Naive thymus-derived CD4-positive, alpha-beta T cell (primary cell): ENCODE measurements at regions not wholly inside any gene's neighbourhood (a gene's known extent, or its start where the extent isn't known, plus 50 kb on each side); places are given as distances from the start of the nearest gene placed in this dataset.

Source experiments
- ATAC-seq: fragments of 150-1000 bp; cut with Tn5 transposase; 2 replicates; pipeline ENCODE4 v1.10.0; 2021; ENCODE audit warnings: mild to moderate bottlenecking, moderate library complexity
- CTCF ChIA-PET: fragments of 350-600 bp; sonication (Branson Sonifier 250); formaldehyde crosslinking; loops from one replicate; lab custom pipeline; 2021; ENCODE audit warnings: antibody characterized with exemption; lab: Charles Lee
- POLR2A ChIA-PET: fragments of 350-600 bp; sonication (Branson Sonifier 250); formaldehyde crosslinking; loops from one replicate; lab custom pipeline; 2021; ENCODE audit warnings: antibody characterized with exemption, inconsistent platforms; lab: Charles Lee
- DNase-seq, 9 donors: peaks; one replicate each; pipeline versions ENCODE4 v3.0.0 to v3.0.0-alpha.2; 2020 to 2022; ENCODE audit warnings: mixed read lengths in 1 of 9
- H3K27ac ChIP-seq: one replicate; pipeline ENCODE4 v1.7.0; 2013; ENCODE audit warnings: mild to moderate bottlenecking, low read depth, low read length, moderate library complexity
- H3K27me3 ChIP-seq, 2 donors: one replicate each; pipeline ENCODE4 v1.7.0; 2013; ENCODE audit warnings: low read length in 2 of 2, mild to moderate bottlenecking in 2 of 2, moderate library complexity in 2 of 2; ENCODE audit not compliant: control insufficient read depth in 2 of 2, insufficient read depth in 2 of 2
- H3K36me3 ChIP-seq, 3 experiments: 1 replicate in 2 of 3; 2 replicates in 1 of 3; pipeline ENCODE4 v1.7.0; 2013; ENCODE audit warnings: low read length in 3 of 3, mild to moderate bottlenecking in 3 of 3, moderate library complexity in 1 of 3; ENCODE audit not compliant: insufficient read depth in 3 of 3, control insufficient read depth in 2 of 3
- H3K4me1 ChIP-seq, 2 donors: one replicate each; pipeline ENCODE4 v1.7.0; 2013; ENCODE audit warnings: low read length in 2 of 2, mild to moderate bottlenecking in 2 of 2, moderate library complexity in 1 of 2; ENCODE audit not compliant: control insufficient read depth in 2 of 2, insufficient read depth in 2 of 2
- H3K4me3 ChIP-seq: 2 replicates; pipeline ENCODE4 v1.7.0; 2013; ENCODE audit warnings: mild to moderate bottlenecking, low read length
- H3K9me3 ChIP-seq, 3 experiments: 1 replicate in 2 of 3; 2 replicates in 1 of 3; pipeline ENCODE4 v1.7.0; 2013; ENCODE audit warnings: low read length in 3 of 3; ENCODE audit not compliant: control insufficient read depth in 2 of 3
- H3K27ac Mint-ChIP-seq, 9 donors: one replicate each; pipeline ENCODE4 v1.8.0; 2020 to 2022; ENCODE audit warnings: mixed read lengths in 9 of 9, mild to moderate bottlenecking in 8 of 9, moderate library complexity in 5 of 9, inconsistent platforms in 2 of 9
- H3K27me3 Mint-ChIP-seq, 5 donors: one replicate each; pipeline ENCODE4 v1.8.0; 2021 to 2022; ENCODE audit warnings: mixed read lengths in 5 of 5, mild to moderate bottlenecking in 1 of 5
- H3K36me3 Mint-ChIP-seq, 5 donors: one replicate each; pipeline ENCODE4 v1.8.0; 2020 to 2022; ENCODE audit warnings: mixed read lengths in 5 of 5, mild to moderate bottlenecking in 3 of 5, inconsistent platforms in 1 of 5
- H3K4me1 Mint-ChIP-seq, 7 donors: one replicate each; pipeline ENCODE4 v1.8.0; 2020 to 2022; ENCODE audit warnings: mixed read lengths in 7 of 7, mild to moderate bottlenecking in 3 of 7, inconsistent platforms in 1 of 7
- H3K4me3 Mint-ChIP-seq, 10 donors: one replicate each; pipeline ENCODE4 v1.8.0; 2020 to 2022; ENCODE audit warnings: mild to moderate bottlenecking in 10 of 10, mixed read lengths in 10 of 10, moderate library complexity in 6 of 10, inconsistent platforms in 2 of 10
- H3K9me3 Mint-ChIP-seq, 11 donors: one replicate each; pipeline ENCODE4 v1.8.0; 2020 to 2022; ENCODE audit warnings: mixed read lengths in 11 of 11, mild to moderate bottlenecking in 4 of 11, inconsistent platforms in 1 of 11, moderate library complexity in 1 of 11
- intact Hi-C, 2 donors: fragments of 100-400 bp; cut with micrococcal nuclease; formaldehyde crosslinking; loops; one replicate each; pipeline ENCODE4 v1.15.1; 2023

DNA sequence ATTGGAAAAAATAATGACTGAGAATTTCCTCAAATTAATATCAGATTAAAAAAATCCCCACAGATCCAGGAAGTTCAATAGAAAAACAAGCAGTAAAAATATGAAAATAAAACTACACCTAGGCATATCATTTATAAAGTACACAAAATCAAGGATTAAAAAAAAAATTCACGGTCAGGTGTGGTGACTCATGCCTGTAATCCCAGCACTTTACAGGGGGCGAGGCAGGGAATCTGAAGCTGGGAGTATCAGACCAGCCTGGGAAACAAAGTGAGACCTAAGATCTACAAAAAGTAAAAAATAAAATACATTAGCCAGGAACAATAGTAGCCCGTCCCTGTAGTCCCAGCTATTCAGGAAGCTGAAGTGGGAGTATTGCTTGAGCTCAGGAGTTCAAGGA is 778.3 kb upstream of the ALCAM start:
- no peaks in the 10 kb centered on the region for H3K27me3 ChIP-seq
- Mint-ChIP-seq H3K9me3 (no peaks in the 10 kb centered on the region), H3K36me3 (peaks cover 0 to 5% (median 0%) of the 10 kb centered on the region in 5 donors), H3K4me3 (no peak overlapping the region), H3K4me1 (peaks cover 0 to 5% (median 1%) of the 10 kb centered on the region in 7 donors), H3K27ac (no peak overlapping the region), H3K27me3 (peaks cover 0 to 13% (median 7%) of the 10 kb centered on the region in 5 donors)
- DNase-seq, result no peak
- ChIA-PET POLR2A (no interaction called here), CTCF (no interaction called here)
- H3K27ac ChIP-seq, result no peak overlapping the region
- intact Hi-C loops, result no loop called here
- no peak for ATAC-seq
- H3K9me3 ChIP-seq, result no peaks in the 10 kb centered on the region
- no peaks in the 10 kb centered on the region for H3K4me1 ChIP-seq
- H3K36me3 ChIP-seq, result no peaks in the 10 kb centered on the region
- no peak overlapping the region for H3K4me3 ChIP-seq

DNA sequence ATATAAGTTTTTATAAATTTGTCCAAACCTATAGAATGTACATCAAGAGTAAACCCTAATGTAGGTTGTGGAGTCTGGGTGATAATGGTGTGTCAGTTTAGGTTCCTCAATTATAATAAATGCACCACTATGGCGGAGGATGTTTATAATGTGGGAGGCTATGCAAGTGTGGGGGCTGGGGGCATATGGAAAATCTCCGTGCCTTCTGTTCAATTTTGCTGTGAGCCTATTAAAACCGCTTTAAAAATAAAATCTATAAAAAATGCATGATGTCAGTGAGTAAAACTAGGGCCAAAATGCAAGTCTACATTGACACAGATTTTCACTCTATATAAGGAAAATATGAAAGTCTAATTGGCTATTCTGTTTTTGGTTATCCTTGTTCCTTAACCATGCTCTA is 774.9 kb upstream of the ALCAM start:
- Mint-ChIP-seq H3K4me3 (no peak overlapping the region), H3K36me3 (peaks cover 0 to 5% (median 0%) of the 10 kb centered on the region in 5 donors), H3K27me3 (peaks cover 0 to 10% (median 3%) of the 10 kb centered on the region in 5 donors), H3K4me1 (peaks cover 0 to 5% (median 1%) of the 10 kb centered on the region in 7 donors), H3K9me3 (no peaks in the 10 kb centered on the region), H3K27ac (no peak overlapping the region)
- Histone ChIP-seq H3K27me3 (no peaks in the 10 kb centered on the region), H3K9me3 (no peaks in the 10 kb centered on the region), H3K36me3 (no peaks in the 10 kb centered on the region), H3K4me1 (no peaks in the 10 kb centered on the region), H3K27ac (no peak overlapping the region), H3K4me3 (no peak overlapping the region)
- no peak for DNase-seq
- no peak for ATAC-seq
- POLR2A ChIA-PET, result no interaction called here
- intact Hi-C loops, result loop anchor here in 1 of 2 donors (10.0 kb wide), 1 partner anchor 923 kb away; no protein-coding TSS in a partner anchor
- CTCF ChIA-PET, result no interaction called here

DNA sequence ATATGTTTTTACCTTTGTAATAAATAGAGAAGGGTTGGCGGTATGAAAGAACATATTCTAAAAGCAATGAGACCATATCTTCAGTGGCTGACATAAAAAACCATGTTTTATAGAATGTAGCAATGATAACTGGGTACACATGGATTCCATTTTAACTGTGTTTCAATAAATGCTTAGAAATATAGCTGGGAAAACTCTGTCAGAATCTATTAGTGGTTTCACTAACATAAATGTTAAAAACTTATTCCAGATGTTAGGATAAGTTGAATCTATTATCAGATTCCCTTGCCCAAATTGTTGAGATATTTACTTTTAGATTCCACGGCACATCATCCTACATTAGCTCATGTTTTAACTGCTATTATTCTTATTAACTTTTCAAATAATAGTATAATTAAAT is 772.2 kb upstream of the ALCAM start:
- H3K4me1 ChIP-seq, result no peaks in the 10 kb centered on the region
- Mint-ChIP-seq H3K4me3 (no peak overlapping the region), H3K36me3 (no peaks in the 10 kb centered on the region), H3K4me1 (peaks cover 0 to 5% (median 1%) of the 10 kb centered on the region in 7 donors), H3K9me3 (no peaks in the 10 kb centered on the region), H3K27me3 (peaks cover 0 to 3% (median 0%) of the 10 kb centered on the region in 5 donors), H3K27ac (no peak overlapping the region)
- no peaks in the 10 kb centered on the region for H3K9me3 ChIP-seq
- ChIA-PET POLR2A (no interaction called here), CTCF (no interaction called here)
- ATAC-seq (no peak), DNase-seq (no peak)
- intact Hi-C loops, result loop anchor here in 1 of 2 donors (10.0 kb wide), 1 partner anchor 920 kb away; no protein-coding TSS in a partner anchor
- H3K27ac ChIP-seq, result no peak overlapping the region
- no peaks in the 10 kb centered on the region for H3K27me3 ChIP-seq
- no peak overlapping the region for H3K4me3 ChIP-seq
- H3K36me3 ChIP-seq, result no peaks in the 10 kb centered on the region

DNA sequence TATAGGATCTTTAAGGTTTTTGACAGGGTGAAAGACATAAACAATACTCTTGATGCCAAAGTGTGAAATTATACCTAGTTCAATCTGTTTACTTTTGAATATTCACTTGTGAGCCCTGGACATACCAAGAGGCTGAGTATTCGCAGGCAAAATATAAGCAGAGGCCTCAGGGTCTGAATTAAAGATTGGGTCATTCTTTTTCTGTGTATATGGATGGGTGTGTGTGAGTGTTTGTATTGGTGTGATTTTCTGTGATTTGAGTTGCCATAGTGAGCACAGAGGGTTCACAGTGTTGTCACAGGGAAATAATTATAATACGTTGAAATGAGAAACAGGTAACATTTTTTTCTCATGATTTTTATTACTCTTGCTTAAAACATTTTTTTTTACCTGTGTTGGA is 770.7 kb upstream of the ALCAM start:
- Histone ChIP-seq H3K36me3 (no peaks in the 10 kb centered on the region), H3K4me1 (no peaks in the 10 kb centered on the region), H3K27me3 (no peaks in the 10 kb centered on the region), H3K9me3 (no peaks in the 10 kb centered on the region), H3K4me3 (no peak overlapping the region), H3K27ac (no peak overlapping the region)
- peaks cover 0 to 6% (median 0%) of the 10 kb centered on the region in 5 donors for H3K27me3 Mint-ChIP-seq
- intact Hi-C loops, result loop anchor here (1.0 to 10.0 kb wide), 3 partner anchors 773 to 922 kb away; no protein-coding TSS in a partner anchor
- no peaks in the 10 kb centered on the region for H3K36me3 Mint-ChIP-seq
- ChIA-PET CTCF (interaction anchor here (0.6 to 1.5 kb wide), 6 partner anchors 11 to 922 kb away, joined by 3 to 5 read pairs (median 4); no protein-coding TSS in a partner anchor), POLR2A (no interaction called here)
- no peaks in the 10 kb centered on the region for H3K9me3 Mint-ChIP-seq
- H3K27ac Mint-ChIP-seq, result no peak overlapping the region
- DNase-seq (no peak), ATAC-seq (no peak)
- H3K4me1 Mint-ChIP-seq, result peaks cover 0 to 5% (median 1%) of the 10 kb centered on the region in 7 donors
- no peak overlapping the region for H3K4me3 Mint-ChIP-seq

DNA sequence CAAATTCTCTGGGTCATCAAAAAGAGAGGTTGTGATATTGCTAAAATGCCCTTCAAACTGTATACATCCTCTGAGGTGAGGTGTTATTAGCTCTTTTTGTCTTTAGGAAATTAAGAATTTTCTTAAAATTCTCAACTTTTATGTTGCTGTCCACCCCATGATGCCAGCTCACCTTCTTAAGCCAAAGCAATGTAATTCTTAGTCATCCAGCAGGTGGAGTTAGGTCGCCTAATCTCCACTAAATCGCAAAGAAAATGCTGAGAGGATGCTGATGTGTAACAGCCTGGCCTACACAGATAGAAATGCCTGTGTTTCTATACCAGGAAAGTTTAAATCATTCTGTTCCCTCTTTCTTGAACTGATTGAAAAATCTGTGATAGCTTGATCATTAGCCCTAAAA is 770.2 kb upstream of the ALCAM start:
- CTCF ChIA-PET, result interaction anchor here (0.6 to 1.5 kb wide), 6 partner anchors 10 to 922 kb away, joined by 3 to 5 read pairs (median 4); no protein-coding TSS in a partner anchor
- DNase-seq (peak in 5 of 9 donors; percentile 6 to 17 (median 13)), ATAC-seq (peak; percentile 52)
- H3K9me3 Mint-ChIP-seq, result no peaks in the 10 kb centered on the region
- no peaks in the 10 kb centered on the region for H3K36me3 Mint-ChIP-seq
- H3K27me3 Mint-ChIP-seq, result peaks cover 0 to 6% (median 0%) of the 10 kb centered on the region in 5 donors
- POLR2A ChIA-PET, result no interaction called here
- Histone ChIP-seq H3K27ac (no peak overlapping the region), H3K4me1 (no peaks in the 10 kb centered on the region), H3K36me3 (no peaks in the 10 kb centered on the region), H3K9me3 (no peaks in the 10 kb centered on the region), H3K27me3 (no peaks in the 10 kb centered on the region), H3K4me3 (no peak overlapping the region)
- no peak overlapping the region for H3K4me3 Mint-ChIP-seq
- intact Hi-C loops, result loop anchor here (1.0 to 10.0 kb wide), 3 partner anchors 773 to 922 kb away; no protein-coding TSS in a partner anchor
- peaks cover 0 to 5% (median 0%) of the 10 kb centered on the region in 7 donors for H3K4me1 Mint-ChIP-seq
- H3K27ac Mint-ChIP-seq, result no peak overlapping the region

DNA sequence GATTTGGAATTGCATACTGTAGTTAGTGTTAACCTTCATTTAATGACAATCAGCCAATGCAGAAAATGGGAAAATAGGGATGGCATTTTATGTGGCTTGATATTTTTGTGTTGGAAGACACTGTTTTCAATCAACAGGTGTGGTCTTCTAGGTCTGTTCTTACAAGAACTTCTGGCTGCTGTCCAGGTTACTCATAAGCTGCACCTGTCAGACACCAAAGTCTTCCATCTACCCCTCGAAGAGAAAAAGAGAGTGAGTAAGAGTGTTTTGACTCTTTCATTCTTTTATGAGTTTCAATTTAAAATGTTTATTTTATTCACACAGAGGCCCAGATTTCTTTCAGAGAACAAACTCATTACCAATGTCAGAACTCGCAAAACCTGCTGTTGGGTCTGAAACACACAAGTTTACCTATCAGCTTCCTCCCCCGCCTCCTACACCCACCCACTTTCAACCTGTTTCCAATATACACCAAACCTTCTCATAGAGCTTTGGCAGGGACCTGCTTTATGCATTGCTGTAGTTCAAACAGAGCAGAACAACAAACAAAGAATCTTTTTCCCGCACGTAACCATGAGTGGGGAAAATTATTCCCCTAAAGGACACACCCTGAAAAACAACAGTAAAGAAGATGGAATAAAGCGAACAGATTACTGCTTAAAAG is 767.7 kb upstream of the ALCAM start:
- Mint-ChIP-seq H3K4me3 (no peak overlapping the region), H3K36me3 (no peaks in the 10 kb centered on the region), H3K27me3 (peaks cover 3 to 9% (median 4%) of the 10 kb centered on the region in 5 donors), H3K4me1 (no peaks in the 10 kb centered on the region), H3K27ac (no peak overlapping the region), H3K9me3 (no peaks in the 10 kb centered on the region)
- Histone ChIP-seq H3K27ac (no peak overlapping the region), H3K4me1 (no peaks in the 10 kb centered on the region), H3K4me3 (no peak overlapping the region), H3K36me3 (no peaks in the 10 kb centered on the region), H3K27me3 (no peaks in the 10 kb centered on the region), H3K9me3 (no peaks in the 10 kb centered on the region)
- intact Hi-C loops, result loop anchor here in 1 of 2 donors (10.0 kb wide), 1 partner anchor 916 kb away; no protein-coding TSS in a partner anchor
- CTCF ChIA-PET, result no interaction called here
- ATAC-seq, result no peak
- POLR2A ChIA-PET, result no interaction called here
- DNase-seq, result no peak
